HL-60 (cell line): ENCODE measurements at regions not wholly inside any gene's neighbourhood (a gene's known extent, or its start where the extent isn't known, plus 50 kb on each side); places are given as distances from the start of the nearest gene placed in this dataset.

Source experiments
- CTCF ChIP-seq: IDR thresholded peaks from one replicate; pipeline ENCODE4 v1.5.1; 2011; ENCODE audit warnings: low read length, control low read depth, inconsistent platforms; ENCODE audit not compliant: insufficient read depth
- POLR2AphosphoS5 ChIP-seq: IDR thresholded peaks from 2 replicates; pipeline ENCODE4 v1.6.1; 2012; ENCODE audit warnings: low read depth
- REST ChIP-seq: IDR thresholded peaks from 2 replicates; pipeline ENCODE4 v1.6.1; 2012; ENCODE audit warnings: low read depth; ENCODE audit not compliant: insufficient replicate concordance
- SPI1 ChIP-seq: IDR thresholded peaks from 2 replicates; pipeline ENCODE4 v1.6.1; 2012; ENCODE audit warnings: low read depth, mild to moderate bottlenecking, borderline replicate concordance

DNA sequence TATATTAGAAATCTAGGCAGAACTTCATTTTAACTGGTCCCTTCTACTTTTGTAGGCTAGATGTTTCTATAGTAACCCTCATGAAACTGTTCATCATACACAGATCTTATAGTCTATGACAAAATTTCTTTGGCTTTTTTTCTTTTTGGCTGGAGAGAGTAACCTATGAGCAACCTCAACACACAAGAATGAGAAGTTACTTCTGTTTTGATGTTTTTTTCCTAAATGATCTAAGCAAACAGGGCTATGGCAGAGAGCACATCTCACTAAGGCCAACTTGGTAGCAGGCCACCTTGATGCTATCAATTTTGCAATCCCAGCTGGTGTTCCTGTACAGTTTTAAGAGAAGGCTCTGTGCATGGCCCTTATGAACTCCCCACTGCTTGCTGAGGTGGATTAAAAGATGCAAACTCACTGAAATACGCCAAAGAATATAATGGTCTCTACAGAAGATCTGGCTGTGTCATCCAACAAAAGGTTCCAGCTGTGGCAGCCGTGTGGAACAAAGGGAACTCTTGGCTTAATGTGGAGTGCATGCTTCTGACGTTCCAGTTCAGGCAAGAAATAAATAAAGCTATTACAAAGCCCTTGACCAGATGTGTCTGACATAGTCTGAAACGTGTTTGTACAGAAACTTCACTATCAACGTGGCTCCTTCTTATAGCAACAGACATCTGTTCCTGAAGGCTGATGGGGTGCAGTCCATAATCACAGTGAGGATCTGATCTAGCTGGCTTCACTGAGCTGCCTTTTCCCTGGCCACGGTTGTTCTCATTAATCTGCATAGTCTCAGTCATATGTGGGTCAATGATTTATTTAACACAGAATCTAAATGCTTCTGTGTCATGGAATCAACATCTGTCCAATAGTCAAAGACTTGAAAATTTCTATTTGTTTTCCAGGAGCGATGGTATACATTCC is 481.1 kb downstream of the BMP2 start:
- TF ChIP-seq CTCF (no peak), POLR2AphosphoS5 (no peak), REST (no peak), SPI1 (no peak)
